ENCODE measurements at regions not wholly inside any gene's neighbourhood (a gene's known extent, or its start where the extent isn't known, plus 50 kb on each side); places are given as distances from the start of the nearest gene placed in this dataset.

DNA sequence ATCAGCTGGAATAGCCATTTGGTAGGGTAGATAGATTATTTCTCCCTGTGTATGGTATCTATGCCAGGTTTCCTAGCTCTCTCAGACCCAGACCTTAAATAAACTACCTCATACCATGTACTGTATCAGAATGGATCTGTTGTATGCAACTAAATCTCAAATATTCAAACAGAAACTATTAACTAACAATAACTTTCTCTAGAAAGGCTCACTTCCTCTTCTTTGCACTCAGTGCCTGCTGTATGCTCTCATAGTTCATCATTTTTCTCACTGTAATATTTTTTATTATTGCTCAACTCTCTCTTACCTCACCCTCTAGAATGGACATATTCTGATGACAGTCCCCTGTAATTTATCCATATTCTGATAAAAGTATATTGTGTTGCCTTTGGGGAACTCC is 182.4 kb downstream of the TOX3 start:
- H3K4me3 ChIP-seq, result no peak overlapping the region
- H3K27me3 ChIP-seq, result no peaks in the 10 kb centered on the region
- no peaks in the 10 kb centered on the region for H3K4me1 ChIP-seq
- TF ChIP-seq POLR2A (IDR thresholded peaks at IDR 0.05) (no peak), POLR2AphosphoS5 (IDR thresholded peaks at IDR 0.05; ENCODE audit: insufficient read depth in 1 of 2, low read depth in 1 of 2) (no peak)
- TF ChIP-seq, protein P1, sequence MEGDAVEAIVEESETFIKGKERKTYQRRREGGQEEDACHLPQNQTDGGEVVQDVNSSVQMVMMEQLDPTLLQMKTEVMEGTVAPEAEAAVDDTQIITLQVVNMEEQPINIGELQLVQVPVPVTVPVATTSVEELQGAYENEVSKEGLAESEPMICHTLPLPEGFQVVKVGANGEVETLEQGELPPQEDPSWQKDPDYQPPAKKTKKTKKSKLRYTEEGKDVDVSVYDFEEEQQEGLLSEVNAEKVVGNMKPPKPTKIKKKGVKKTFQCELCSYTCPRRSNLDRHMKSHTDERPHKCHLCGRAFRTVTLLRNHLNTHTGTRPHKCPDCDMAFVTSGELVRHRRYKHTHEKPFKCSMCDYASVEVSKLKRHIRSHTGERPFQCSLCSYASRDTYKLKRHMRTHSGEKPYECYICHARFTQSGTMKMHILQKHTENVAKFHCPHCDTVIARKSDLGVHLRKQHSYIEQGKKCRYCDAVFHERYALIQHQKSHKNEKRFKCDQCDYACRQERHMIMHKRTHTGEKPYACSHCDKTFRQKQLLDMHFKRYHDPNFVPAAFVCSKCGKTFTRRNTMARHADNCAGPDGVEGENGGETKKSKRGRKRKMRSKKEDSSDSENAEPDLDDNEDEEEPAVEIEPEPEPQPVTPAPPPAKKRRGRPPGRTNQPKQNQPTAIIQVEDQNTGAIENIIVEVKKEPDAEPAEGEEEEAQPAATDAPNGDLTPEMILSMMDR (IDR thresholded peaks at IDR 0.05), result no peak
- intact Hi-C loops (cut with DNase I), result no loop called here
- no peak for DNase-seq (ENCODE audit: extremely low spot score in 2 of 2)
- no peak overlapping the region for H3K27ac ChIP-seq
- no peaks in the 10 kb centered on the region for H3K9me3 ChIP-seq
- H3K36me3 ChIP-seq, result no peaks in the 10 kb centered on the region

DNA sequence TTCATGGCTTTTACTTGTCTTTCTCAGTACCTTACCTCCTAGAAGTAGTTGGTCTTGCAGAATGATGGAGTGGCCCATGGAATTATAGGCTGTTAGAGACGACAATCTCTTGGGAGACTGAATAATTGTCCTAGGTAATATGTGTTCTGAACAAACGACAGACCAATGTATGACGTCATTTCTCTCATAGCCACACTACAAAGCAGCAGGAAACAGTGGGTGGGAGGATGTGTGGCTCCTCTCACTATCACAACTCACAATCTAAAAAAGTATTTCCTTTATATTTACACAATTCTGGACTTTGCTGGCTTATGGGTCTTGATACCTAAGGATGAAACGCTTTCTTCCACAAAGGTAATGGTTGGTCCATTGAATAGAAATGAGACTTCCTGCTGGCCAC is 183.9 kb downstream of the TOX3 start:
- no peaks in the 10 kb centered on the region for H3K4me1 ChIP-seq
- H3K27ac ChIP-seq, result no peak overlapping the region
- TF ChIP-seq, protein P1 (IDR thresholded peaks at IDR 0.05), result no peak
- TF ChIP-seq POLR2AphosphoS5 (IDR thresholded peaks at IDR 0.05; ENCODE audit: insufficient read depth in 1 of 2, low read depth in 1 of 2) (no peak), POLR2A (IDR thresholded peaks at IDR 0.05) (no peak)
- no peak for DNase-seq (ENCODE audit: extremely low spot score in 2 of 2)
- no peak overlapping the region for H3K4me3 ChIP-seq
- no peaks in the 10 kb centered on the region for H3K36me3 ChIP-seq
- intact Hi-C loops (cut with DNase I), result no loop called here
- H3K9me3 ChIP-seq, result no peaks in the 10 kb centered on the region
- no peaks in the 10 kb centered on the region for H3K27me3 ChIP-seq

- Histone ChIP-seq H3K27me3 (no peaks in the 10 kb centered on the region), H3K36me3 (no peaks in the 10 kb centered on the region), H3K9me3 (no peaks in the 10 kb centered on the region), H3K4me1 (no peaks in the 10 kb centered on the region), H3K27ac (no peak overlapping the region), H3K4me3 (no peak overlapping the region)
- no peak for TF ChIP-seq POLR2AphosphoS5 (IDR thresholded peaks at IDR 0.05; ENCODE audit: insufficient read depth in 1 of 2, low read depth in 1 of 2)
- TF ChIP-seq, protein P1 (IDR thresholded peaks at IDR 0.05), result no peak
- no peak for TF ChIP-seq POLR2A (IDR thresholded peaks at IDR 0.05)
- no peak for DNase-seq (ENCODE audit: extremely low spot score in 2 of 2)
- intact Hi-C loops (cut with DNase I), result no loop called here
Observed at GRCh38 chr16:52357711-52358110, 189.2 kb downstream of the TOX3 start.

GRCh38 chr16:52353249-52353648 is 193.7 kb downstream of the TOX3 start:
- H3K27me3 ChIP-seq, result no peaks in the 10 kb centered on the region
- H3K36me3 ChIP-seq, result no peaks in the 10 kb centered on the region
- no peak overlapping the region for H3K27ac ChIP-seq
- intact Hi-C loops (cut with DNase I), result no loop called here
- no peak for DNase-seq (ENCODE audit: extremely low spot score in 2 of 2)
- no peaks in the 10 kb centered on the region for H3K4me1 ChIP-seq
- TF ChIP-seq POLR2AphosphoS5 (IDR thresholded peaks at IDR 0.05; ENCODE audit: insufficient read depth in 1 of 2, low read depth in 1 of 2), result no peak
- no peak for TF ChIP-seq POLR2A (IDR thresholded peaks at IDR 0.05)
- TF ChIP-seq, protein P1 (IDR thresholded peaks at IDR 0.05), result no peak
- H3K4me3 ChIP-seq, result no peak overlapping the region
- H3K9me3 ChIP-seq, result no peaks in the 10 kb centered on the region

DNA sequence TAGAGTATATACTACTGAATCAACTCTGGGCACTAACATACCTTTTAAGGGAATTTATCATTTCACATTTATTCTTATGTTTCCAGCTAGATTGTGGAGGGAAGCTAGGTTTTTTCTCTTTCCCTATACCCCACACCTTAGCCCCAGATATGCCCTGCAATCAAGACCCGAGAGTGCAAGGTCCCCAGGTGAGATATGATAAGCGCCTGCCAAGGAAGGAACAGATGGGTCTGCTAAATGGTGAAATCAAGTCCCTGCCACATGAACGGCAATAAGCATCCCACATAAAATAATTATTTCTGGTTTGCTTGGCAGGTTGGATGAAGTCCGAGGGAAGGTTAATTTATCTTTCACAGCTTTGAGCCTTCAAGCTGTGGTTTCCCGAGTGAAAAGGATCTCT is 195.5 kb downstream of the TOX3 start:
- Histone ChIP-seq H3K4me1 (no peaks in the 10 kb centered on the region), H3K9me3 (no peaks in the 10 kb centered on the region), H3K27ac (no peak overlapping the region), H3K27me3 (no peaks in the 10 kb centered on the region), H3K36me3 (no peaks in the 10 kb centered on the region), H3K4me3 (no peak overlapping the region)
- intact Hi-C loops (cut with DNase I), result no loop called here
- DNase-seq (ENCODE audit: extremely low spot score in 2 of 2), result no peak
- TF ChIP-seq POLR2A (IDR thresholded peaks at IDR 0.05) (no peak), POLR2AphosphoS5 (IDR thresholded peaks at IDR 0.05; ENCODE audit: insufficient read depth in 1 of 2, low read depth in 1 of 2) (no peak)
- TF ChIP-seq, protein P1 (IDR thresholded peaks at IDR 0.05), result no peak

Measured in vagina (tissue), 2 donors.